DND-41 (cell line): ENCODE measurements at regions not wholly inside any gene's neighbourhood (a gene's known extent, or its start where the extent isn't known, plus 50 kb on each side); places are given as distances from the start of the nearest gene placed in this dataset.

Experiments used
- EZH2 ChIP-seq: IDR thresholded peaks from 3 replicates; pipeline ENCODE4 v1.6.1; 2012; ENCODE audit warnings: borderline replicate concordance, low read depth, mild to moderate bottlenecking, moderate library complexity, low read length, inconsistent platforms; ENCODE audit not compliant: severe bottlenecking
- TF ChIP-seq, protein P1 (sequence below): IDR thresholded peaks from 2 replicates; pipeline ENCODE4 v1.5.1; 2012; ENCODE audit warnings: borderline replicate concordance, low read length, moderate library complexity, mild to moderate bottlenecking; ENCODE audit not compliant: poor library complexity, severe bottlenecking; ENCODE audit errors: extremely low read depth

DNA sequence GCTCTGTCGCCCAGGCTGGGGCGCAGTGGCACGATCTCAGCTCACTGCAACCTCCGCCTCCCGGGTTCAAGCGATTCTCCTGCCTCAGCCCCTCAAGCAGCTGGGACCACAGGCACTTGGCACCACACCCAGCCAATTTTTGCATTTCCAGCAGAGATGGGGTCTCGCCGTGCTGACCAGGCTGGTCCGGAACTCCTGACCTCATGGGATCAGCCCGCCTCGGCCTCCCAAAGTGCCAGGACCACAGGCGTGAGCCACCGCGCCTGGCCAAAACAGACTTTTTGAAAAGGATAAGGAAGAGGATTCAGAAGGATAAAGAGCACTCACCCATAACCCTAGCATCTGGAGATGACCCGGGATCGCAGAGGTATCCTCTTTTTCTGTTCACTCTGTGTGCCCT lies 224.5 kb upstream of the AGTR2 start:
- TF ChIP-seq, protein P1, sequence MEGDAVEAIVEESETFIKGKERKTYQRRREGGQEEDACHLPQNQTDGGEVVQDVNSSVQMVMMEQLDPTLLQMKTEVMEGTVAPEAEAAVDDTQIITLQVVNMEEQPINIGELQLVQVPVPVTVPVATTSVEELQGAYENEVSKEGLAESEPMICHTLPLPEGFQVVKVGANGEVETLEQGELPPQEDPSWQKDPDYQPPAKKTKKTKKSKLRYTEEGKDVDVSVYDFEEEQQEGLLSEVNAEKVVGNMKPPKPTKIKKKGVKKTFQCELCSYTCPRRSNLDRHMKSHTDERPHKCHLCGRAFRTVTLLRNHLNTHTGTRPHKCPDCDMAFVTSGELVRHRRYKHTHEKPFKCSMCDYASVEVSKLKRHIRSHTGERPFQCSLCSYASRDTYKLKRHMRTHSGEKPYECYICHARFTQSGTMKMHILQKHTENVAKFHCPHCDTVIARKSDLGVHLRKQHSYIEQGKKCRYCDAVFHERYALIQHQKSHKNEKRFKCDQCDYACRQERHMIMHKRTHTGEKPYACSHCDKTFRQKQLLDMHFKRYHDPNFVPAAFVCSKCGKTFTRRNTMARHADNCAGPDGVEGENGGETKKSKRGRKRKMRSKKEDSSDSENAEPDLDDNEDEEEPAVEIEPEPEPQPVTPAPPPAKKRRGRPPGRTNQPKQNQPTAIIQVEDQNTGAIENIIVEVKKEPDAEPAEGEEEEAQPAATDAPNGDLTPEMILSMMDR, result no peak
- TF ChIP-seq EZH2, result no peak
